22Rv1 (cell line): ENCODE measurements at regions not wholly inside any gene's neighbourhood (a gene's known extent, or its start where the extent isn't known, plus 50 kb on each side); places are given as distances from the start of the nearest gene placed in this dataset.
"Not testable (repeated sequence)": the region's sequence is repeated elsewhere in the genome, so short reads cannot be mapped to it uniquely, and the experiment has no call there.

Experiments used
- H3K27ac ChIP-seq: fragments of 450-650 bp; 2 replicates; pipeline ENCODE4 v1.5.1; 2017
- ZFX ChIP-seq: fragments of 450-650 bp; IDR thresholded peaks from 2 replicates; pipeline ENCODE4 v1.6.1; 2017; ENCODE audit warnings: antibody characterized with exemption, borderline replicate concordance
- TF ChIP-seq, protein P1 (sequence below): fragments of 450-650 bp; IDR thresholded peaks from 2 replicates; pipeline ENCODE4 v1.5.1; 2017; ENCODE audit warnings: mild to moderate bottlenecking

DNA sequence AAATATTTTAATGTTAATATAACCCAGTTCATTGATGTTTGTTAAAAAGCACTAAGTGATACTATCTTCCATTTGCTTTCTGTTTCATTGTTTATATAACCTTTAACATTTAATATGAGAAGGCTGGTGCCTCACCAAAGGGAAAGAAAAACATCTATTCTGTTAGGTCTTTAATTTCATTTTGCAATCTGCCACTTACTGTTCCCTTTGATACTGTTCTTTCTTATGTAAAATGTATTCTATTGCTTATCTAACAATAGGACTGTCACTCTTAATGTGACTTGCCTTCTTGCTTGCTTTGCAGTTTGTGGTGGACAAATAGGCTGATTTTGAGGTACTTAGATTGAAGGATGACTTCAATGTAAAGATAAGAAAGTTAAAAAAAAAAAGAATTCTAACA, 1666.1 kb upstream of the DDX18 start:
- H3K27ac ChIP-seq, result no peak overlapping the region
- TF ChIP-seq, protein P1, sequence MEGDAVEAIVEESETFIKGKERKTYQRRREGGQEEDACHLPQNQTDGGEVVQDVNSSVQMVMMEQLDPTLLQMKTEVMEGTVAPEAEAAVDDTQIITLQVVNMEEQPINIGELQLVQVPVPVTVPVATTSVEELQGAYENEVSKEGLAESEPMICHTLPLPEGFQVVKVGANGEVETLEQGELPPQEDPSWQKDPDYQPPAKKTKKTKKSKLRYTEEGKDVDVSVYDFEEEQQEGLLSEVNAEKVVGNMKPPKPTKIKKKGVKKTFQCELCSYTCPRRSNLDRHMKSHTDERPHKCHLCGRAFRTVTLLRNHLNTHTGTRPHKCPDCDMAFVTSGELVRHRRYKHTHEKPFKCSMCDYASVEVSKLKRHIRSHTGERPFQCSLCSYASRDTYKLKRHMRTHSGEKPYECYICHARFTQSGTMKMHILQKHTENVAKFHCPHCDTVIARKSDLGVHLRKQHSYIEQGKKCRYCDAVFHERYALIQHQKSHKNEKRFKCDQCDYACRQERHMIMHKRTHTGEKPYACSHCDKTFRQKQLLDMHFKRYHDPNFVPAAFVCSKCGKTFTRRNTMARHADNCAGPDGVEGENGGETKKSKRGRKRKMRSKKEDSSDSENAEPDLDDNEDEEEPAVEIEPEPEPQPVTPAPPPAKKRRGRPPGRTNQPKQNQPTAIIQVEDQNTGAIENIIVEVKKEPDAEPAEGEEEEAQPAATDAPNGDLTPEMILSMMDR, result no peak
- TF ChIP-seq ZFX, result no peak

DNA sequence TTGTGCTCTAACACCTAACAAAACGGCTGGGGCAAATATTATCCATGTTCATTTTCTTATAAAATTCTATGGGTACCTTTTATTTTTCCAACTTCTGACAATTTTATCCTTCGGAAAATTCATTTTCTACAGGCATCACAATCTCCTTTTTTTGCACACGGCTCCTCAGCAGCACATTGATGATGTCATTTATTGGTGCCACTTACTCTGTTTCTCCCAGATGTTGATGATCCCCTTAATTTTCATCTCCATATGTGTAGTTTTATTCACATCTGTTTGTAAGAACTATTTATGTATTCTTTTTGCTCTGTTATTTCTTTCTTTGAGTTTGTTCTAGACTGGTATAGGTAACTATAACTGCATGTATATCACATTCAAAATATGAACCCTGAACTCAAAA, 1660.8 kb upstream of the DDX18 start:
- no peak for TF ChIP-seq ZFX
- TF ChIP-seq, protein P1, result no peak
- no peak overlapping the region for H3K27ac ChIP-seq

DNA sequence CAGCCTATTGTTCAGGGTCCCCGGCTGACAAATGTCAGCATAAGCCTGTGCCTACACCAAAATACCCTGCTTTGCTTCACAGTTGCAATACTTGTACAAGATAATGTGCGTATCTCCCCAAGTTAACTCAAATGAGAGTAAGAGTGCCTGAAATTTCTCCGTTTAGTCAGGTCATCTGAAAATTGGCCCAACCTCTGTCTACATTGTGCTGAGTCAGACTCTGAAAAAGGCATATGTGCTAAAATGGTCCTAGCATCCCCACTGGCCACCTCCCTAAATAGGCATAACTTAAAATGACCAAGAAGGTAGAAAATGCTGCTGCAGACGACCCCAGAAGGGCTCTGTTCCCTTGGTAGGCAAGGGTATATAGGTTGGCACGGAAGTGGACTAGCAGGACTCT, 1653.8 kb upstream of the DDX18 start:
- H3K27ac ChIP-seq, result no peak overlapping the region
- TF ChIP-seq, protein P1, result no peak
- no peak for TF ChIP-seq ZFX

DNA sequence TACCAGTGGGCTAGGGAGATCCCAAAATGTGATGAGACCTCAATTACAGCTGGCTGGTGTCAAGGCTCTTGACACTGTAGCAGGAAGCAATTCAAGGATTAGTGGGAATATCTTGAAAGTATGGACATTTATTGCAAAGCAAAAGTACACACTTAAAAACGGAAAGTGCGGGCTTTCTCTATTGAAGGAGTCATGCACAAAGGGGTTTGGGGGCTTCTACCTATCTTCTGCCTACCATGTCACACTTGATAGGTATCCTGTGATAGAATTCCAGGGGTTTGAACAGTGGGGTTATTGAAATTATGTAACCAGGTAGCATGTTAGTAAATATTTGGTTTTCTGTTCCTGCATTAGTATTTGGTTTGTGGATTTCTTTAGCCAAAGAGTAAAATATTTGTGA, 1652.1 kb upstream of the DDX18 start:
- no peak for TF ChIP-seq ZFX
- TF ChIP-seq, protein P1, result no peak

DNA sequence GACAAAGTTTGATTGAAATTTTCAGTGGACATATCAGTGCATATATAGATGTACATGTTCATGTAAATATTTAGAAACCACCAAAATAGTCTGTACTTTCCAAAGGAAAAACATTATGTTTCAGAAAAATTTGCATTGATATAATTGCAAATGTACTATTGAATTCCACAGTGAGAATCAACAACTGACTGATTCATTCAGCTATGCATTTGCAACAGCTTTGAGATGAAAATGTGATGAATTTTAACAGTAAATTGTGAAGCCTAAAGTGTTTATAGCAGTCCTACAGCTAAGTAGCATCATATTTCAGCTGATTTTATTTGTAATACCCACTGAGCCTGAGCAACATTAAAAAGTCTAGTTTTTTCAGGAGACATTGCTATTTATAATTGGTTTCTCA, 1647.4 kb upstream of the DDX18 start:
- TF ChIP-seq, protein P1, result no peak
- no peak for TF ChIP-seq ZFX
- H3K27ac ChIP-seq, result no peak overlapping the region

More for the DNA sequence above, 1652.1 kb upstream of the DDX18 start:
- H3K27ac ChIP-seq, result no peak overlapping the region

DNA sequence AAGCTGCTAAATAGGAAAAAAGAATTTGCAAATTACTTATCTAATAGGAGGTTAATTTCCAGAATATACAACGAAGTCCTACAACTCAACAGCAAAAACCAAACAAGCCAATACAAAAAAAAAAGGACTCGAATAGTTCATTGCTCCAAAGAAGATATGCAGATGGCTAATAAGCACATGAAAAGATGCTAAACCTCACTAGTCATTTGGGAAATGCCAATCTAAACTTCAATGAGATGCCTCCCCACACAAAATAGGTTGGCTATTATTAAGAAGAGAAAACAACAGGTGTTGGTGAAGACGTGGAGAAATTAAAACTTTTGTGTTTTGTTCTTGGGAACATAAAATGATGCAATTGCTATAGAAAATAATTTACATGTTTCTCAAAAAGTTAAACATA, 1634.4 kb upstream of the DDX18 start:
- no peak overlapping the region for H3K27ac ChIP-seq
- TF ChIP-seq, protein P1, result no peak
- no peak for TF ChIP-seq ZFX

DNA sequence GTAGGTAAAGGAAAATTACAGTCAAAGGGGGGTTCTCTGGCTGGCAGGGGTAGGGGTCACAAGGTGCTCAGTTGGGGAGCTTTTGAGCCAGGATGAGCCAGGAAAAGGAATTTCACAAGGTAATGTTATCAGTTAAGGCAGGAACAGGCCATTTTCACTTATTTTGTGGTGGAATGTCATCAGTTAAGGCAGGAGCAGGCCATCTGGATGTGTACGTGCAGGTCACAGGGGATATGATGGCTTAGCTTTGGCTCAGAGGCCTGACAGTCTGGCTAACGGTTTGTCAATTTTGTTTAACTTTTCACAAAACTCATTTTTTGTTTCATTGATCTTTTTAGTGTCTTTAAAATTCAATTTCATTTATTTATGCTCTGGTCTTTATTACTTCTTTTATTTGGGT, 1623.8 kb upstream of the DDX18 start:
- not testable (repeated sequence) for H3K27ac ChIP-seq

DNA sequence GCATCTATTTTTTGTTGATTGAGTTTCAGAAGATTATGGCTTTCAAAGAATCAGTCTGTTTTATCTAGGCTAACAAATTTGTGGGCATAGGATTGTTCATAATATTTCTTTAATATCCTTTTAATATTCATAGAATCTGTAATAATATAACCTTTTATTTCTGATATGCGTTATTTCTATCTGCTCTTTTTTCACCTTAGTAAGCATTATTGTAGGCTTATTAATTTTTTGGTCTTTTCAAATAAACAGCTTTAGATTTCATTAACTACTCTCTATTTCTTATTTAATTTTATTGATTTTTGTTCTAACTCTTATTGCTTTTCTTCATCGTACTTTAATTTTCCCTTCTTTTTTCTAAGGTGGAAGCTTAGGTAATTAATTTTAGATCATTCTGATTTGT, 1614.4 kb upstream of the DDX18 start:
- no peak overlapping the region for H3K27ac ChIP-seq
- no peak for TF ChIP-seq ZFX
- TF ChIP-seq, protein P1, result no peak
